ENCODE measurements at regions not wholly inside any gene's neighbourhood (a gene's known extent, or its start where the extent isn't known, plus 50 kb on each side); places are given as distances from the start of the nearest gene placed in this dataset.

GRCh38 chr16:25628766-25629165 is 63.0 kb upstream of the HS3ST4 start:
- in situ Hi-C loops (cut with MboI; ENCODE audit: low sequenced_read_pairs) (no loop called here), dilution Hi-C loops (cut with HindIII; ENCODE audit: low sequenced_read_pairs, unreplicated experiment) (no loop called here), intact Hi-C loops (cut with micrococcal nuclease) (no loop called here)
- Histone ChIP-seq H3K27ac (ENCODE audit: insufficient read depth, low read length) (no peak overlapping the region), H4K8ac (ENCODE audit: low read depth in 2 of 2, low read length in 2 of 2) (no peak overlapping the region), H2BK120ac (ENCODE audit: low read depth, low read length) (no peak overlapping the region), H3K23ac (ENCODE audit: low read depth, low read length) (no peak overlapping the region), H3K4ac (ENCODE audit: low read depth, low read length) (no peak overlapping the region), H4K91ac (ENCODE audit: insufficient read depth, low read depth, low read length) (no peak overlapping the region), H3K4me3 (ENCODE audit: insufficient read depth, low read depth, low read length) (no peak overlapping the region), H2AK5ac (ENCODE audit: low read depth, low read length) (no peak overlapping the region), H3K27me3 (ENCODE audit: control insufficient read depth, insufficient read depth, low read length) (no peaks in the 10 kb centered on the region), H3K18ac (ENCODE audit: low read depth, low read length) (no peak overlapping the region), H4K20me1 (ENCODE audit: insufficient read depth, low read length) (no peaks in the 10 kb centered on the region), H3K14ac (replicated peaks; ENCODE audit: low read depth, low read length) (no peak overlapping the region), H4K5ac (ENCODE audit: low read depth, low read length) (no peak overlapping the region), H3K4me1 (ENCODE audit: control insufficient read depth, insufficient read depth, low read length) (no peaks in the 10 kb centered on the region), H3K9ac (ENCODE audit: low read depth, low read length) (no peak overlapping the region), H3K79me1 (ENCODE audit: low read depth in 1 of 2, low read length in 2 of 2) (no peaks in the 10 kb centered on the region), H3K56ac (ENCODE audit: extremely low read depth, insufficient read depth, low read length) (no peak overlapping the region), H2BK20ac (ENCODE audit: low read depth, low read length) (no peak overlapping the region), H2AFZ (replicated peaks; ENCODE audit: low read length, poor library complexity) (no peak overlapping the region), H2AK9ac (replicated peaks; ENCODE audit: low read depth, low read length, poor library complexity) (no peak overlapping the region), H3K9me3 (ENCODE audit: control insufficient read depth, insufficient read depth, low read length) (peaks cover 8% of the 10 kb centered on the region), H3K4me2 (ENCODE audit: low read depth, low read length) (no peak overlapping the region), H2BK5ac (ENCODE audit: low read depth, low read length, poor library complexity, severe bottlenecking) (no peak overlapping the region), H2BK15ac (ENCODE audit: low read depth, low read length) (no peak overlapping the region), H3K36me3 (ENCODE audit: control insufficient read depth, insufficient read depth, low read length) (no peaks in the 10 kb centered on the region), H3K9me1 (ENCODE audit: insufficient read depth, low read length) (no peaks in the 10 kb centered on the region)
- no peak for DNase-seq
- TF ChIP-seq CHD1 (IDR thresholded peaks at IDR 0.05; ENCODE audit: low read depth, low read length) (no peak), CTCF (conservative IDR thresholded peaks at IDR 0.05; ENCODE audit: low read depth, low read length) (no peak), BHLHE40 (IDR thresholded peaks at IDR 0.05; ENCODE audit: low read depth, low read length) (no peak), RCOR1 (IDR thresholded peaks at IDR 0.05; ENCODE audit: insufficient replicate concordance, low read length) (no peak), MXI1 (IDR thresholded peaks at IDR 0.05; ENCODE audit: borderline replicate concordance, low read depth, low read length) (no peak), ELK1 (IDR thresholded peaks at IDR 0.05; ENCODE audit: borderline replicate concordance, low read depth, low read length) (no peak), CEBPB (IDR thresholded peaks at IDR 0.05; ENCODE audit: low read depth, low read length) (no peak), POLR2A (IDR thresholded peaks at IDR 0.05; ENCODE audit: low read depth, low read length) (no peak)
- BruUV-seq (replicated peaks): no TSS peak
- ATAC-seq (ENCODE audit: low read depth): no peak
- no CpG with 5 or more reads among the region's 2 CpGs for WGBS, 2 experiments (ENCODE audit: extremely low coverage in 2 of 2, insufficient read length in 1 of 2)
- ChIA-PET POLR2A (ENCODE audit: unreplicated experiment) (no interaction called here), CTCF (no interaction called here)
